Prostate gland (tissue), 2 donors: ENCODE measurements at regions not wholly inside any gene's neighbourhood (a gene's known extent, or its start where the extent isn't known, plus 50 kb on each side); places are given as distances from the start of the nearest gene placed in this dataset.

Experiments used
- POLR2A ChIP-seq: fragments of 450-650 bp; IDR thresholded peaks from one replicate; pipeline ENCODE4 v1.6.1; 2016; ENCODE audit warnings: antibody characterized with exemption, mild to moderate bottlenecking
- POLR2AphosphoS5 ChIP-seq: sonication (generic); formaldehyde crosslinking; IDR thresholded peaks from one replicate; pipeline ENCODE4 v1.6.1; 2017; ENCODE audit warnings: antibody characterized with exemption
- TF ChIP-seq, protein P1 (sequence below), 4 experiments: fragments of 200-600 bp in 2 of 4; fragments of 450-650 bp in 2 of 4; sonication (generic) in 2 of 4; IDR thresholded peaks; 1 replicate in 3 of 4; 2 replicates in 1 of 4; pipeline ENCODE4 v1.5.1; 2016 to 2019; ENCODE audit warnings: antibody characterized with exemption in 4 of 4, mild to moderate bottlenecking in 2 of 4, moderate library complexity in 2 of 4

- TF ChIP-seq, protein P1, sequence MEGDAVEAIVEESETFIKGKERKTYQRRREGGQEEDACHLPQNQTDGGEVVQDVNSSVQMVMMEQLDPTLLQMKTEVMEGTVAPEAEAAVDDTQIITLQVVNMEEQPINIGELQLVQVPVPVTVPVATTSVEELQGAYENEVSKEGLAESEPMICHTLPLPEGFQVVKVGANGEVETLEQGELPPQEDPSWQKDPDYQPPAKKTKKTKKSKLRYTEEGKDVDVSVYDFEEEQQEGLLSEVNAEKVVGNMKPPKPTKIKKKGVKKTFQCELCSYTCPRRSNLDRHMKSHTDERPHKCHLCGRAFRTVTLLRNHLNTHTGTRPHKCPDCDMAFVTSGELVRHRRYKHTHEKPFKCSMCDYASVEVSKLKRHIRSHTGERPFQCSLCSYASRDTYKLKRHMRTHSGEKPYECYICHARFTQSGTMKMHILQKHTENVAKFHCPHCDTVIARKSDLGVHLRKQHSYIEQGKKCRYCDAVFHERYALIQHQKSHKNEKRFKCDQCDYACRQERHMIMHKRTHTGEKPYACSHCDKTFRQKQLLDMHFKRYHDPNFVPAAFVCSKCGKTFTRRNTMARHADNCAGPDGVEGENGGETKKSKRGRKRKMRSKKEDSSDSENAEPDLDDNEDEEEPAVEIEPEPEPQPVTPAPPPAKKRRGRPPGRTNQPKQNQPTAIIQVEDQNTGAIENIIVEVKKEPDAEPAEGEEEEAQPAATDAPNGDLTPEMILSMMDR (IDR thresholded peaks at IDR 0.05), result no peak
- TF ChIP-seq POLR2A, result no peak
- TF ChIP-seq POLR2AphosphoS5, result no peak
Observed at GRCh38 chr15:92801774-92802464, 98.2 kb upstream of the CHD2 start.
